Stimulated activated naive B cell treated with anti-CD40 and anti-IgM and Interleukin-4, amounts not matched to agents 10 μg/mL and 1 μg/mL and 100 μg/mL, for 72 hours (primary cell): ENCODE measurements at regions not wholly inside any gene's neighbourhood (a gene's known extent, or its start where the extent isn't known, plus 50 kb on each side); places are given as distances from the start of the nearest gene placed in this dataset.

Experiments used
- ATAC-seq, 2 donors: fragments of 150-1000 bp; cut with Tn5 transposase; replicated peaks; 2 replicates each; pipeline ENCODE4 v1.10.0; 2021; ENCODE audit warnings: moderate library complexity in 1 of 2
- DNase-seq: peaks from one replicate; pipeline ENCODE4 v3.0.0; 2021
- H3K27ac Mint-ChIP-seq: one replicate; pipeline ENCODE4 v1.8.0; 2022; ENCODE audit warnings: mild to moderate bottlenecking, mixed read lengths
- H3K27me3 Mint-ChIP-seq, 2 donors: one replicate each; pipeline ENCODE4 v1.8.0; 2022; ENCODE audit warnings: mixed read lengths in 2 of 2
- H3K36me3 Mint-ChIP-seq, 2 donors: one replicate each; pipeline ENCODE4 v1.8.0; 2022; ENCODE audit warnings: mixed read lengths in 2 of 2, mild to moderate bottlenecking in 1 of 2
- H3K4me1 Mint-ChIP-seq, 2 donors: one replicate each; pipeline ENCODE4 v1.8.0; 2022; ENCODE audit warnings: mixed read lengths in 2 of 2, mild to moderate bottlenecking in 1 of 2
- H3K4me3 Mint-ChIP-seq, 2 donors: one replicate each; pipeline ENCODE4 v1.8.0; 2022; ENCODE audit warnings: mild to moderate bottlenecking in 2 of 2, mixed read lengths in 2 of 2, moderate library complexity in 1 of 2
- H3K9me3 Mint-ChIP-seq, 2 donors: one replicate each; pipeline ENCODE4 v1.8.0; 2022; ENCODE audit warnings: mixed read lengths in 2 of 2, mild to moderate bottlenecking in 1 of 2

- ATAC-seq (no peak), DNase-seq (no peak)
- Mint-ChIP-seq H3K27ac (no peak overlapping the region), H3K4me3 (no peak overlapping the region), H3K4me1 (no peaks in the 10 kb centered on the region), H3K36me3 (no peaks in the 10 kb centered on the region), H3K27me3 (no peaks in the 10 kb centered on the region), H3K9me3 (peaks cover 0 to 7% of the 10 kb centered on the region in 2 donors)
Measured at GRCh38 chr4:13059019-13059418, 425.1 kb downstream of the RAB28 start.

- Mint-ChIP-seq H3K9me3 (peaks cover 0 to 5% of the 10 kb centered on the region in 2 donors), H3K27ac (no peak overlapping the region), H3K4me3 (no peak overlapping the region), H3K4me1 (no peaks in the 10 kb centered on the region), H3K36me3 (no peaks in the 10 kb centered on the region), H3K27me3 (no peaks in the 10 kb centered on the region)
- ATAC-seq (no peak), DNase-seq (no peak)
Measured at GRCh38 chr4:13056630-13057189, 427.4 kb downstream of the RAB28 start.

GRCh38 chr4:13054420-13054970 is 429.6 kb downstream of the RAB28 start:
- no peaks in the 10 kb centered on the region for H3K27me3 Mint-ChIP-seq
- no peaks in the 10 kb centered on the region for H3K36me3 Mint-ChIP-seq
- no peak overlapping the region for H3K27ac Mint-ChIP-seq
- peaks cover 0 to 3% of the 10 kb centered on the region in 2 donors for H3K9me3 Mint-ChIP-seq
- no peak overlapping the region for H3K4me3 Mint-ChIP-seq
- DNase-seq (no peak), ATAC-seq (no peak)
- no peaks in the 10 kb centered on the region for H3K4me1 Mint-ChIP-seq

GRCh38 chr4:13047591-13047990 is 436.5 kb downstream of the RAB28 start:
- H3K4me1 Mint-ChIP-seq, result no peaks in the 10 kb centered on the region
- DNase-seq, result no peak
- no peak overlapping the region for H3K4me3 Mint-ChIP-seq
- ATAC-seq, result no peak
- no peaks in the 10 kb centered on the region for H3K27me3 Mint-ChIP-seq
- peaks cover 11 to 17% of the 10 kb centered on the region in 2 donors for H3K9me3 Mint-ChIP-seq
- no peaks in the 10 kb centered on the region for H3K36me3 Mint-ChIP-seq
- H3K27ac Mint-ChIP-seq, result no peak overlapping the region

- no peak overlapping the region for H3K4me3 Mint-ChIP-seq
- no peak overlapping the region for H3K27ac Mint-ChIP-seq
- no peaks in the 10 kb centered on the region for H3K27me3 Mint-ChIP-seq
- DNase-seq (no peak), ATAC-seq (no peak)
- H3K9me3 Mint-ChIP-seq, result peaks cover 4 to 9% of the 10 kb centered on the region in 2 donors
- no peaks in the 10 kb centered on the region for H3K4me1 Mint-ChIP-seq
- H3K36me3 Mint-ChIP-seq, result no peaks in the 10 kb centered on the region
Measured at GRCh38 chr4:13036841-13037240, 447.3 kb downstream of the RAB28 start.

GRCh38 chr4:13032936-13033335 is 451.2 kb downstream of the RAB28 start:
- ATAC-seq (no peak), DNase-seq (no peak)
- Mint-ChIP-seq H3K4me1 (no peaks in the 10 kb centered on the region), H3K9me3 (peaks cover 4 to 9% of the 10 kb centered on the region in 2 donors), H3K27me3 (no peaks in the 10 kb centered on the region), H3K4me3 (no peak overlapping the region), H3K27ac (no peak overlapping the region), H3K36me3 (no peaks in the 10 kb centered on the region)

GRCh38 chr4:13024147-13025105 is 459.7 kb downstream of the RAB28 start:
- Mint-ChIP-seq H3K27me3 (no peaks in the 10 kb centered on the region), H3K27ac (no peak overlapping the region), H3K36me3 (no peaks in the 10 kb centered on the region), H3K4me3 (no peak overlapping the region), H3K9me3 (peaks cover 0 to 12% of the 10 kb centered on the region in 2 donors), H3K4me1 (no peaks in the 10 kb centered on the region)
- DNase-seq (no peak), ATAC-seq (no peak)

- Mint-ChIP-seq H3K9me3 (peaks cover 0 to 3% of the 10 kb centered on the region in 2 donors), H3K36me3 (no peaks in the 10 kb centered on the region), H3K27me3 (peaks cover 0 to 4% of the 10 kb centered on the region in 2 donors), H3K27ac (no peak overlapping the region), H3K4me3 (no peak overlapping the region), H3K4me1 (no peaks in the 10 kb centered on the region)
- DNase-seq, result no peak
- no peak for ATAC-seq
Measured at GRCh38 chr4:13007802-13008470, 476.2 kb downstream of the RAB28 start.

- H3K4me1 Mint-ChIP-seq, result no peaks in the 10 kb centered on the region
- no peak overlapping the region for H3K4me3 Mint-ChIP-seq
- H3K27ac Mint-ChIP-seq, result no peak overlapping the region
- peaks cover 0 to 7% of the 10 kb centered on the region in 2 donors for H3K36me3 Mint-ChIP-seq
- DNase-seq (no peak), ATAC-seq (no peak)
- no peaks in the 10 kb centered on the region for H3K27me3 Mint-ChIP-seq
- peaks cover 7 to 16% of the 10 kb centered on the region in 2 donors for H3K9me3 Mint-ChIP-seq
Measured at GRCh38 chr4:12993923-12994322, 490.2 kb downstream of the RAB28 start.

GRCh38 chr4:12987284-12987683 is 496.9 kb downstream of the RAB28 start:
- Mint-ChIP-seq H3K27ac (no peak overlapping the region), H3K4me3 (no peak overlapping the region), H3K4me1 (no peaks in the 10 kb centered on the region), H3K27me3 (no peaks in the 10 kb centered on the region), H3K9me3 (peaks cover 6 to 12% of the 10 kb centered on the region in 2 donors), H3K36me3 (peaks cover 0 to 2% of the 10 kb centered on the region in 2 donors)
- DNase-seq (no peak), ATAC-seq (no peak)

- no peaks in the 10 kb centered on the region for H3K4me1 Mint-ChIP-seq
- no peaks in the 10 kb centered on the region for H3K27me3 Mint-ChIP-seq
- no peak overlapping the region for H3K4me3 Mint-ChIP-seq
- H3K9me3 Mint-ChIP-seq, result peaks cover 17% of the 10 kb centered on the region in 2 donors
- ATAC-seq (no peak), DNase-seq (no peak)
- H3K27ac Mint-ChIP-seq, result no peak overlapping the region
- peaks cover 0 to 2% of the 10 kb centered on the region in 2 donors for H3K36me3 Mint-ChIP-seq
Measured at GRCh38 chr4:12979797-12980196, 504.3 kb downstream of the RAB28 start.

- no peak for ATAC-seq
- no peaks in the 10 kb centered on the region for H3K27me3 Mint-ChIP-seq
- H3K4me3 Mint-ChIP-seq, result no peak overlapping the region
- DNase-seq, result no peak
- no peak overlapping the region for H3K27ac Mint-ChIP-seq
- peaks cover 14 to 18% of the 10 kb centered on the region in 2 donors for H3K9me3 Mint-ChIP-seq
- H3K4me1 Mint-ChIP-seq, result no peaks in the 10 kb centered on the region
- peaks cover 0 to 2% of the 10 kb centered on the region in 2 donors for H3K36me3 Mint-ChIP-seq
Measured at GRCh38 chr4:12978310-12978709, 505.8 kb downstream of the RAB28 start.

- H3K4me1 Mint-ChIP-seq, result no peaks in the 10 kb centered on the region
- DNase-seq, result no peak
- peaks cover 3 to 6% of the 10 kb centered on the region in 2 donors for H3K9me3 Mint-ChIP-seq
- H3K36me3 Mint-ChIP-seq, result no peaks in the 10 kb centered on the region
- no peaks in the 10 kb centered on the region for H3K27me3 Mint-ChIP-seq
- H3K27ac Mint-ChIP-seq, result no peak overlapping the region
- ATAC-seq, result no peak
- H3K4me3 Mint-ChIP-seq, result no peak overlapping the region
Measured at GRCh38 chr4:12975511-12975910, 508.6 kb downstream of the RAB28 start.

GRCh38 chr4:12973522-12973921 is 510.6 kb downstream of the RAB28 start:
- no peaks in the 10 kb centered on the region for H3K27me3 Mint-ChIP-seq
- ATAC-seq (no peak), DNase-seq (no peak)
- H3K27ac Mint-ChIP-seq, result no peak overlapping the region
- no peaks in the 10 kb centered on the region for H3K4me1 Mint-ChIP-seq
- no peaks in the 10 kb centered on the region for H3K36me3 Mint-ChIP-seq
- peaks cover 3 to 6% of the 10 kb centered on the region in 2 donors for H3K9me3 Mint-ChIP-seq
- H3K4me3 Mint-ChIP-seq, result no peak overlapping the region
